Skeletal muscle tissue (tissue), 3 donors: ENCODE measurements at regions not wholly inside any gene's neighbourhood (a gene's known extent, or its start where the extent isn't known, plus 50 kb on each side); places are given as distances from the start of the nearest gene placed in this dataset.
"Not testable (repeated sequence)": the region's sequence is repeated elsewhere in the genome, so short reads cannot be mapped to it uniquely, and the experiment has no call there.

ENCODE experiments used
- H3K27ac ChIP-seq: one replicate; pipeline ENCODE4 v1.7.0; 2013; ENCODE audit warnings: mild to moderate bottlenecking, low read depth, low read length, inconsistent platforms
- H3K27me3 ChIP-seq, 3 donors: one replicate each; pipeline ENCODE4 v1.7.0; 2013; ENCODE audit warnings: low read length in 3 of 3; ENCODE audit not compliant: control insufficient read depth in 3 of 3, insufficient read depth in 3 of 3
- H3K36me3 ChIP-seq, 3 donors: one replicate each; pipeline ENCODE4 v1.7.0; 2013; ENCODE audit warnings: low read length in 3 of 3; ENCODE audit not compliant: control insufficient read depth in 3 of 3, insufficient read depth in 3 of 3
- H3K4me1 ChIP-seq, 3 donors: one replicate each; pipeline ENCODE4 v1.7.0; 2013; ENCODE audit warnings: low read length in 3 of 3, mild to moderate bottlenecking in 3 of 3; ENCODE audit not compliant: control insufficient read depth in 3 of 3, insufficient read depth in 3 of 3
- H3K4me3 ChIP-seq, 3 donors: one replicate each; pipeline ENCODE4 v1.7.0; 2013; ENCODE audit warnings: low read length in 3 of 3
- H3K9ac ChIP-seq, 3 donors: one replicate each; pipeline ENCODE4 v1.7.0; 2013; ENCODE audit warnings: low read length in 3 of 3, mild to moderate bottlenecking in 3 of 3, moderate library complexity in 2 of 3, low read depth in 1 of 3
- H3K9me3 ChIP-seq, 3 donors: one replicate each; pipeline ENCODE4 v1.7.0; 2013; ENCODE audit warnings: low read length in 3 of 3; ENCODE audit not compliant: control insufficient read depth in 3 of 3
- donor health status: Osteomylitis.

DNA sequence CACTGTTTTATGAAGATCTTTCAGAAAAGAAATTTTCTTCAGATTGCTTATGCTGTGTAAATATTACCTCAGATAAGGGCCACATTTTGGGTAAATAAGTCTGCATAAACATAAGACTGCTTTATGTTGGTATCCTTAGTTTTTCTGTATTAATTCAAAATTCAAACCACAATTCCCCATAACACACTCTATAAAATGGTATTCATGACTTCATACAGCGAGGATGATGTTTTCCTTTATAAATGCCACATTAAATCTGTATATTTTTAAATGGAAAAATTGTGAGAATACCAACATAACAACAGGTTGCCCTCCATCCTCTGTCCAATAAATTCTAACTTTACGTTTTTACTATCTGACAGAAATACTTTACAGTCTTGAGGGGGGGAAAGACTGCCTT is 248.7 kb upstream of the CXADR start:
- Histone ChIP-seq H3K9ac (no peak overlapping the region), H3K4me1 (no peaks in the 10 kb centered on the region), H3K9me3 (no peaks in the 10 kb centered on the region), H3K36me3 (no peaks in the 10 kb centered on the region), H3K4me3 (no peak overlapping the region), H3K27ac (no peak overlapping the region), H3K27me3 (no peaks in the 10 kb centered on the region)

DNA sequence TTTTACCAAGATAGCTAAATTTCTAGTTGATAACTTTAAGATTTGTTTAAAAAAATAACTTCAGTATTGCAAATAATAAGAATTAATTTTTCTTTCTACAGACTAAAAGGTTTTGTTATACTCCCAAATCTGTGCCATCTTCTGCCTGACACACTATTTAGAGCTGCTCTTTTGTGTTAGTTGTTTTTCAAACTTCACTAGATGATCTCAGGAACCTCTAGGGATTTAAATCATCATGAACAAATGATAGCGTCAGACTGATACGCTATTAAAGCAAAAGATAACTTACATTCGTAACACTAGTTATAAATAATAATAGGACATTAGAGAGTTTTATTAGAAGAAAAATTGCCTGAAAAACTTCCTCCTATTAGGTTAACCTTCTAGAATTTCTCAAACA is 243.1 kb upstream of the CXADR start:
- H3K27ac ChIP-seq = no peak overlapping the region
- no peak overlapping the region for H3K4me3 ChIP-seq
- no peaks in the 10 kb centered on the region for H3K36me3 ChIP-seq
- no peaks in the 10 kb centered on the region for H3K27me3 ChIP-seq
- H3K4me1 ChIP-seq = no peaks in the 10 kb centered on the region
- H3K9ac ChIP-seq = no peak overlapping the region
- H3K9me3 ChIP-seq = no peaks in the 10 kb centered on the region

DNA sequence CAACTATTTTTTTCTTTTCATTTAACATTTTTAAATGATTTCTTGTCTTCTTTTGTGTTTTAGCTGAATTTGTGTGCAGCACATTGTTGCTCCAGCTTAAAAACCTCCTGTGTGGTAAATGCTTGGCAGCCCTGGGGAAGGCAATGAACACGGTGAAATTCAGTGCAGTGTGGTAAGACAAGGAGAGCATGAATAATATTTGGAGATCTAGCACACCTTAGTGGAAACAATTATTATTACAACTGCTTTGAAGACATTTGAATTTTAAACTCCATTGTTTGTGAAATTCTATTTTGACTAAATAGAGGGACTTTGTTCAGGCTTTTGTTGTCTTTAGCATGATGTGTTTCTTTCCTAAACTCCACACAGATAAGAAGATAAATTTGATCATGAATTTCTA is 242.6 kb upstream of the CXADR start:
- Histone ChIP-seq H3K27me3 (no peaks in the 10 kb centered on the region), H3K9me3 (no peaks in the 10 kb centered on the region), H3K4me3 (no peak overlapping the region), H3K27ac (no peak overlapping the region), H3K4me1 (no peaks in the 10 kb centered on the region), H3K36me3 (no peaks in the 10 kb centered on the region), H3K9ac (no peak overlapping the region)

DNA sequence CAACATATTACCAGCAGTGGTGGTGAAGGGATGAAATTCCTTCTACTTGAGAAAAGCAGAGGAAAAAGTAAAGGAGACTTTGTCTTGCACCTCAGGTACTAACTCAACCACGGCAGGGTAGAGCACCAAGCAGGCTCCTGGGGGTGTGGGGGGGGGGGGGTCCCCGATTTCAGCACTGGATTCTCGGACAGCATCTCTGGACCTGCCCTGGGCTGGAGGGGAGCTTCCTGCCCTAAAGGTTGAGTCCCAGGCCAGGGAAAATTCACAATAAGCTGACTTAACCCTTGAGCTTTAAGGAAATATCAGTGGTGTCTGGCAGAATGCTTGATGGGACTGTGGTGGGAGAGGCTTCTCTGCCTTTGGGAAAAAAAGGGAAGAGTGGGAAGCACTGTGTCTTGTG is 233.2 kb upstream of the CXADR start:
- Histone ChIP-seq H3K27me3 (no peaks in the 10 kb centered on the region), H3K9me3 (peaks cover 0 to 8% (median 3%) of the 10 kb centered on the region in 3 donors), H3K27ac (no peak overlapping the region), H3K9ac (no peak overlapping the region), H3K4me3 (no peak overlapping the region), H3K36me3 (no peaks in the 10 kb centered on the region), H3K4me1 (no peaks in the 10 kb centered on the region)

DNA sequence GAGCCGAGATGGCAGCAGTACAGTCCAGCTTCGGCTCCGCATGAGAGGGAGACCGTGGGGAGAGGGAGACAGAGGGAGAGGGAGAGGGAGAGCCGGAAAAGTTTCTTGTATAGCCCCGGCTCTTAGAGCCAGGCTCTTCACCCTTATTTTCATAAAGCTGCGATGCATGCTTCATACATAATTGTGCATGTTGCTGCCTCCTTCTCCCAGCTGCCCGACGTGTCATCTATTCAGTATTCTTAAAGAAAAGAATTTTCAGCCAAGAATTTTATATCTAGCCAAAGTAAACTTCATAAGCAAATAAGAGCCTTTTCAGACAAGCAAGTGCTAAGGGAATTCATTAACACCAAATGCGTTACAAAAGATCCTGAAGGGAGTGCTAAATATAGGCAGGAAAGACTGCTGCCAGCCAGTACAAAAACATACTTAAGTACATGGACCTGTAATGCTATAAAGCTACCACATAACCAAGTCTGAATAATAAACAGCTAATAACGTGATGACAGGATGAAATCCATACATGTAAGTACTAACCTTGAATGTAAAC is 219.8 kb upstream of the CXADR start:
- H3K27me3 ChIP-seq, H3K36me3 ChIP-seq, H3K4me3 ChIP-seq, H3K4me1 ChIP-seq, H3K27ac ChIP-seq, H3K9me3 ChIP-seq, H3K9ac ChIP-seq: not testable (repeated sequence)

DNA sequence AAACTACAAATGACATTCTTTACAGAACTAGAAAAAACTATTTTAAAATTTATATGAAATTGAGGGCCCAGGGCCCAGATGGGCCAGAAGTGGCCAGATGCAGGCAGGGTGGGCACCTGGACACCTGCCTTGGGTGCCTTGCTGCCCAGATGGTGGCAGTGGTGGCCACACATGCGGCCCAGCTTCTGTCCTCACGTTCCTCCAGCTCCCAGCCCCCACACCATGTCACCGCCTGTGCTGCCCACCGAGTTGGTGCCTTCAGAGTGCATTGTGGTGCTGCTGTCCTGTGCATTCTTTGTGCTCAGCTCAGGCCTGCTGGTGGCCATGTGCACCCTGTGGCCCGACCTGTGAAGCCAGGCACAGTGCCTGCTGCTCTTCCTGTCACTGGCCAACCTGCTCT is 216.8 kb upstream of the CXADR start:
- Histone ChIP-seq H3K4me3 (no peak overlapping the region), H3K9ac (no peak overlapping the region), H3K27me3 (no peaks in the 10 kb centered on the region), H3K36me3 (no peaks in the 10 kb centered on the region), H3K9me3 (peaks cover 0 to 7% (median 4%) of the 10 kb centered on the region in 3 donors), H3K27ac (no peak overlapping the region), H3K4me1 (no peaks in the 10 kb centered on the region)

DNA sequence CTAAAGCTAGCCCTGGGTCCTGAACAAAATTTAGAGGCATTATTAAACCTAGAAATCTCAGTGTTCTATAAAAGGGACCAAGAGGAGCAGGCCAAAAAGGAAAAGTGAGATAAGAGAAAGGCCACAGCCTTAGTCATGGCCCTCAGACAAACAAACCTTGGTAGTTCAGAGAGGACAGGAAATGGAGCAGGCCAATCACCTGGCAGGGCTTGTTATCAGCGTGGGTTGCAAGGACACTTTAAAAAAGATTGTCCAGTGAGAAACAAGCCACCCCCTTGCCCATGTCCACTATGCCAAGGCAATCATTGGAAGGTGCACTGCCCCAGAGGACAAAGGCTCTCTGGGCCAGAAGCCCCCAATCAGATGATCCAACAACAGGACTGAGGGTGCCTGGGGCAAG is 213.3 kb upstream of the CXADR start:
- not testable (repeated sequence) for H3K4me3 ChIP-seq, H3K4me1 ChIP-seq, H3K9ac ChIP-seq, H3K36me3 ChIP-seq, H3K9me3 ChIP-seq, H3K27me3 ChIP-seq, H3K27ac ChIP-seq

DNA sequence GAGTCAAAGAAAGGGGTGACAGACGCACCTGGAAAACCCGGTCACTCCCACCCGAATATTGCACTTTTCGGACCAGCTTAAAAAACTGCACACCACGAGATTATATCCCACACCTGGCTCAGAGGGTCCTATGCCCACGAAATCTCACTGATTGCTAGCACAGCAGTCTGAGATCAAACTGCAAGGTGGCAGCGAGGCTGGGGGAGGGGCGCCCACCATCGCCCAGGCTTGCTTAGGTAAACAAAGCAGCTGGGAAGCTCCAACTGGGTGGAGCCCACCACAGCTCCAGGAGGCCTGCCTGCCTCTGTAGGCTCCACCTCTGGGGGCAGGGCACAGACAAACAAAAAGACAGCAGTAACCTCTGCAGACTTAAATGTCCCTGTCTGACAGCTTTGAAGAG is 185.1 kb upstream of the CXADR start:
- not testable (repeated sequence) for H3K4me1 ChIP-seq, H3K27ac ChIP-seq, H3K9me3 ChIP-seq, H3K4me3 ChIP-seq, H3K9ac ChIP-seq, H3K36me3 ChIP-seq, H3K27me3 ChIP-seq

DNA sequence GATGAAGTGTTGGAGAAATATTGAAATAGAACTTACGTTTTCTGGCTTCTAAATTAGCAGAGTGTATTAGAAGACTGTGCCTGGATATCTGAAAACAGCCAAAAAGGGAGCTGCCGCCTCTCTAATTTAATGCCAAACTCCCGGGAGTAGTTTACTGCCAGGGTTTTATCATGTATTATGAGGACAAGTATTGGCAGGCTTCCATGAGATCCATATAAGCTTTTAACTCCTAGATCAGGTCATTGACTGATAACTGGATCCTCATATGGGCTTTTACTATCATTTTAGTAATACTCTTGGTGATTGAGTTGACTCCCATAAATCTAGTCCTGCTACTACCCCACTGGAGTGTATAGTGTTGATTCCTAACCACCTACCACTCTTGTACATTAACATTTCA is 178.4 kb upstream of the CXADR start:
- no peak overlapping the region for H3K4me3 ChIP-seq
- no peaks in the 10 kb centered on the region for H3K4me1 ChIP-seq
- no peak overlapping the region for H3K9ac ChIP-seq
- no peaks in the 10 kb centered on the region for H3K9me3 ChIP-seq
- no peaks in the 10 kb centered on the region for H3K36me3 ChIP-seq
- H3K27ac ChIP-seq = no peak overlapping the region
- no peaks in the 10 kb centered on the region for H3K27me3 ChIP-seq

DNA sequence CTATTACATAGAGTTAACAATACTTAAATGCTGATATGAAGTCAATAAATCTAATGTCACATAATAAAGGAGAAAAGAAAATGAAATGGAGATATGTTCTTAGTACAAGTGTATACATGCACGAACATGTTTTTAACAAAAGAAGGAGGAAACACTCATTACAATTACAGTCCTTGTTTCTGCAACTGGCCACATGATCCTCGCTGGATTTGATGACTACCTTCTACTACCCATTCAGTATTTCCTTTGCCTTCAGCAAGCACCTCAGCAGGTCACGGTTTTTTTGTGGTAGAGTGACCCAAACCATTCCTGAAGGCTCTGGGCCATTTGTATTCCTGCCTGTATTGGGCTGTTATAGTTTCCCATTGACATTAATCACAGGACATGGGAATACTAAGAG is 172.8 kb upstream of the CXADR start:
- no peak overlapping the region for H3K4me3 ChIP-seq
- H3K36me3 ChIP-seq = no peaks in the 10 kb centered on the region
- H3K27ac ChIP-seq = no peak overlapping the region
- no peak overlapping the region for H3K9ac ChIP-seq
- no peaks in the 10 kb centered on the region for H3K9me3 ChIP-seq
- no peaks in the 10 kb centered on the region for H3K27me3 ChIP-seq
- H3K4me1 ChIP-seq = no peaks in the 10 kb centered on the region

DNA sequence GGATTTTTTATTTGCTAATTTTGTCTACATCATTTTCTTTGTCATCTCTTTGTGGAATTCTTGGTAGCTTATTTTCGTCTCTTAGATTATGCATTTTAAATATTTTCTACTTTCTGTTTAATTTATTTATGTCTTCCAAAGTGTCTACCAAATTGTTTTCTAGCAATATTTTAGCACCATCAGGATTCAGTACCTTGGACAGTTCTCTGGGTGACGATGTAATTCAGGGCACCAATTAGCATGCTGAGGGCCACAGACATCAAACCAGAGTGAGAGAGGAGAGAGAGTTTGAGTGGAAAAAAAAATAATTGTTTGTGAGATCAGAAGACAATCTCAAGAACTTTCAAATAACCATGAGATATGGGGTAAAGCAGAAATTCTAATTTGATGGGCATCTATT is 169.8 kb upstream of the CXADR start:
- H3K36me3 ChIP-seq = no peaks in the 10 kb centered on the region
- H3K9me3 ChIP-seq = no peaks in the 10 kb centered on the region
- no peaks in the 10 kb centered on the region for H3K4me1 ChIP-seq

More for the DNA sequence above, 169.8 kb upstream of the CXADR start:
- Histone ChIP-seq H3K9ac (no peak overlapping the region), H3K27ac (no peak overlapping the region), H3K4me3 (no peak overlapping the region), H3K27me3 (no peaks in the 10 kb centered on the region)
